Fibroblast of skin of right quadriceps (primary cell): ENCODE measurements at regions not wholly inside any gene's neighbourhood (a gene's known extent, or its start where the extent isn't known, plus 50 kb on each side); places are given as distances from the start of the nearest gene placed in this dataset.
"Not testable (repeated sequence)": the region's sequence is repeated elsewhere in the genome, so short reads cannot be mapped to it uniquely, and the experiment has no call there.

Source experiments
- DNase-seq: peaks from one replicate; pipeline ENCODE4 v3.0.0-alpha.2; 2013

GRCh38 chr6:121549736-121550135 is 114.3 kb downstream of the GJA1 start:
- DNase-seq, result peak; percentile 93

- no peak for DNase-seq
These were observed 115.1 kb downstream of the GJA1 start for GRCh38 chr6:121550491-121551010.

- no peak for DNase-seq
These were observed 119.8 kb downstream of the GJA1 start for GRCh38 chr6:121555201-121555600.

- not testable (repeated sequence) for DNase-seq
These were observed 120.7 kb downstream of the GJA1 start for GRCh38 chr6:121556149-121556548.

GRCh38 chr6:121557146-121557940 is 121.9 kb downstream of the GJA1 start:
- DNase-seq, result no peak

- DNase-seq, result no peak
These were observed 124.3 kb downstream of the GJA1 start for GRCh38 chr6:121559611-121560269.

GRCh38 chr6:121560476-121560875 is 125.0 kb downstream of the GJA1 start:
- DNase-seq, result no peak

- no peak for DNase-seq
These were observed 127.8 kb downstream of the GJA1 start for GRCh38 chr6:121563286-121563685.

GRCh38 chr6:121564529-121564928 is 129.1 kb downstream of the GJA1 start:
- not testable (repeated sequence) for DNase-seq

- DNase-seq, result no peak
These were observed 136.0 kb downstream of the GJA1 start for GRCh38 chr6:121571455-121571854.

GRCh38 chr6:121573481-121573880 is 138.0 kb downstream of the GJA1 start:
- DNase-seq, result no peak

GRCh38 chr6:121578216-121578615 is 142.8 kb downstream of the GJA1 start:
- no peak for DNase-seq

GRCh38 chr6:121579478-121579877 is 144.0 kb downstream of the GJA1 start:
- DNase-seq, result no peak

- no peak for DNase-seq
These were observed 145.9 kb downstream of the GJA1 start for GRCh38 chr6:121581327-121581726.

- DNase-seq, result no peak
These were observed 146.8 kb downstream of the GJA1 start for GRCh38 chr6:121582262-121582661.

GRCh38 chr6:121584586-121585369 is 149.3 kb downstream of the GJA1 start:
- peak; percentile 71 for DNase-seq

GRCh38 chr6:121590438-121590837 is 155.0 kb downstream of the GJA1 start:
- no peak for DNase-seq

GRCh38 chr6:121590916-121591315 is 155.5 kb downstream of the GJA1 start:
- no peak for DNase-seq

- no peak for DNase-seq
These were observed 157.0 kb downstream of the GJA1 start for GRCh38 chr6:121592261-121592935.

GRCh38 chr6:121593011-121593641 is 157.7 kb downstream of the GJA1 start:
- DNase-seq, result no peak

GRCh38 chr6:121594053-121594452 is 158.6 kb downstream of the GJA1 start:
- DNase-seq, result no peak

- DNase-seq, result no peak
These were observed 160.2 kb downstream of the GJA1 start for GRCh38 chr6:121595646-121596045.
